ENCODE measurements at regions not wholly inside any gene's neighbourhood (a gene's known extent, or its start where the extent isn't known, plus 50 kb on each side); places are given as distances from the start of the nearest gene placed in this dataset.
A peak's percentile ranks its signal among the peaks of the same experiment; 100 is the strongest.

- Histone ChIP-seq H3K4me1 (ENCODE audit: low read depth) (no peaks in the 10 kb centered on the region), H3K9me3 (no peaks in the 10 kb centered on the region), H3K36me3 (ENCODE audit: low read depth) (no peaks in the 10 kb centered on the region), H3K4me3 (no peak overlapping the region)
- no peak for DNase-seq
- no peak for ATAC-seq
- TF ChIP-seq, protein P1, sequence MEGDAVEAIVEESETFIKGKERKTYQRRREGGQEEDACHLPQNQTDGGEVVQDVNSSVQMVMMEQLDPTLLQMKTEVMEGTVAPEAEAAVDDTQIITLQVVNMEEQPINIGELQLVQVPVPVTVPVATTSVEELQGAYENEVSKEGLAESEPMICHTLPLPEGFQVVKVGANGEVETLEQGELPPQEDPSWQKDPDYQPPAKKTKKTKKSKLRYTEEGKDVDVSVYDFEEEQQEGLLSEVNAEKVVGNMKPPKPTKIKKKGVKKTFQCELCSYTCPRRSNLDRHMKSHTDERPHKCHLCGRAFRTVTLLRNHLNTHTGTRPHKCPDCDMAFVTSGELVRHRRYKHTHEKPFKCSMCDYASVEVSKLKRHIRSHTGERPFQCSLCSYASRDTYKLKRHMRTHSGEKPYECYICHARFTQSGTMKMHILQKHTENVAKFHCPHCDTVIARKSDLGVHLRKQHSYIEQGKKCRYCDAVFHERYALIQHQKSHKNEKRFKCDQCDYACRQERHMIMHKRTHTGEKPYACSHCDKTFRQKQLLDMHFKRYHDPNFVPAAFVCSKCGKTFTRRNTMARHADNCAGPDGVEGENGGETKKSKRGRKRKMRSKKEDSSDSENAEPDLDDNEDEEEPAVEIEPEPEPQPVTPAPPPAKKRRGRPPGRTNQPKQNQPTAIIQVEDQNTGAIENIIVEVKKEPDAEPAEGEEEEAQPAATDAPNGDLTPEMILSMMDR (IDR thresholded peaks at IDR 0.05) = no peak
- intact Hi-C loops (cut with DNase I, micrococcal nuclease) = no loop called here
These were observed 177.7 kb upstream of the MCTP2 start for GRCh38 chr15:94053626-94054025.

DNA sequence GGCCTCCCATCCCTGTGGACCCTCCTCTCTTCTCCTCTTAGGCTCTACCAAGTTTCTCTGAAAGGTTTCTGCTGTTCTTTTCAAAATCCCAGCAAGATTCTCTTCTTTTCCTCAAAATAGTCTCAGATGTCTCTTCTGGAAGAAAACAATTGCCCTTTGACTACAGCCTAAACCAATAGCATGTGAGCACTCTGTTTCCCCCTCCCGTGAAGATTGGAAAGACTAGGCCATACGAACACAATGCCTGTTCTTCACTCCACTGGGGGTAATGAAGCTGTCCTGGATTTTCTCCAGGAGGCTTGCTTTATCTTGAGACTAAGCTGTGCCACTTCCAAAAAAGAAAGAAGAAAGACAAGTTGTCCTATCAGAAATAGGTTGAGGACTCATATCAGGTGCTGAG is 178.7 kb upstream of the MCTP2 start:
- H3K4me1 ChIP-seq (ENCODE audit: low read depth) = no peaks in the 10 kb centered on the region
- DNase-seq (no peak), ATAC-seq (no peak)
- H3K9me3 ChIP-seq = no peaks in the 10 kb centered on the region
- no peaks in the 10 kb centered on the region for H3K36me3 ChIP-seq (ENCODE audit: low read depth)
- no peak overlapping the region for H3K4me3 ChIP-seq
- intact Hi-C loops (cut with DNase I, micrococcal nuclease) = no loop called here
- TF ChIP-seq, protein P1 (IDR thresholded peaks at IDR 0.05) = no peak

- Histone ChIP-seq H3K36me3 (ENCODE audit: low read depth) (no peaks in the 10 kb centered on the region), H3K4me1 (ENCODE audit: low read depth) (no peaks in the 10 kb centered on the region), H3K9me3 (no peaks in the 10 kb centered on the region), H3K4me3 (no peak overlapping the region)
- ATAC-seq (no peak), DNase-seq (no peak)
- TF ChIP-seq, protein P1 (IDR thresholded peaks at IDR 0.05) = no peak
- intact Hi-C loops (cut with DNase I, micrococcal nuclease) = no loop called here
These were observed 183.8 kb upstream of the MCTP2 start for GRCh38 chr15:94047566-94047965.

- TF ChIP-seq, protein P1 (IDR thresholded peaks at IDR 0.05) = no peak
- DNase-seq (no peak), ATAC-seq (peak; percentile 25)
- no peaks in the 10 kb centered on the region for H3K36me3 ChIP-seq (ENCODE audit: low read depth)
- no peak overlapping the region for H3K4me3 ChIP-seq
- no peaks in the 10 kb centered on the region for H3K9me3 ChIP-seq
- intact Hi-C loops (cut with DNase I, micrococcal nuclease) = no loop called here
- no peaks in the 10 kb centered on the region for H3K4me1 ChIP-seq (ENCODE audit: low read depth)
These were observed 189.0 kb upstream of the MCTP2 start for GRCh38 chr15:94042180-94042928.

GRCh38 chr15:94041746-94042145 is 189.6 kb upstream of the MCTP2 start:
- DNase-seq (no peak), ATAC-seq (no peak)
- TF ChIP-seq, protein P1 (IDR thresholded peaks at IDR 0.05) = no peak
- no peaks in the 10 kb centered on the region for H3K9me3 ChIP-seq
- intact Hi-C loops (cut with DNase I, micrococcal nuclease) = no loop called here
- H3K36me3 ChIP-seq (ENCODE audit: low read depth) = no peaks in the 10 kb centered on the region
- no peaks in the 10 kb centered on the region for H3K4me1 ChIP-seq (ENCODE audit: low read depth)
- H3K4me3 ChIP-seq = no peak overlapping the region

Data from mucosa of descending colon (tissue), 3 donors.